HG03135 (cell line): ENCODE measurements at regions not wholly inside any gene's neighbourhood (a gene's known extent, or its start where the extent isn't known, plus 50 kb on each side); places are given as distances from the start of the nearest gene placed in this dataset.

Experiments used
- ATAC-seq: cut with Tn5 transposase; IDR thresholded peaks from one replicate; pipeline ENCODE4 v1.9.1; 2021; ENCODE audit warnings: mild to moderate bottlenecking, moderate library complexity; ENCODE audit not compliant: unreplicated experiment

GRCh38 chr14:56933446-56933845 lies 123.2 kb upstream of the OTX2 start:
- ATAC-seq, result no peak

DNA sequence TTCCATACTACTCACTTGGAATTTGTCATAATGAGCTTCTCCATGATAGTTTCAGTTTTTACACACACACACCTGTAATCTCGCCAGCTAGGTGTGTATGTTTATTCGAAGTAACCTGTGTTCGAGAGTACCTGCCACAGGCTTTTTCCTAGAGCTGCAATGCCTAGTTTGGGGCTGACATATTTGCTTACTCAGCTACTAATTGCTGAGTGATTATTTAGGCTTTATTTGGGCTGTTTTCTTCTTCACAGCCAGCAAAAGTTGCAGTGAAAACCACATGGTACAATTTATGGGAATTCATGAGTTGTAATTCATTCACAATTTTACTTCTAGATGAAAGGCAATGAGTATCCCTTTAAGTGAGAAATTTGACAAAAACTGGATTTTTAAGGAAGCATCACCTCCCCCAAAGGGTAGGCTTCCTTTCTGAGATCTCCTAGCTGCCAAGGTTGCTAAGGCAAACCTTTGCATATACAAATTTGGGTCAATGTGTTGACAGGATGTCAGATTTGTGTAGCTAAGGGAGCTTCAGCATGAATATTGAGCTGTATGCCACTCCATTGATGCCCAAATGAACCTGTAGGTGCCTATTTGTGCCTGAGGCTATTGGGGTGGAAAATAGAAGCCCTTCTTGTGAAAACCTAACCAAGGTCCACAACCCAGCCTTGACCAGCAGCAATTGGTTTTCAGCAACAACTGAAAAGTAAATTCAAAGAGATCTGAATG lies 108.7 kb upstream of the OTX2 start:
- ATAC-seq, result no peak

DNA sequence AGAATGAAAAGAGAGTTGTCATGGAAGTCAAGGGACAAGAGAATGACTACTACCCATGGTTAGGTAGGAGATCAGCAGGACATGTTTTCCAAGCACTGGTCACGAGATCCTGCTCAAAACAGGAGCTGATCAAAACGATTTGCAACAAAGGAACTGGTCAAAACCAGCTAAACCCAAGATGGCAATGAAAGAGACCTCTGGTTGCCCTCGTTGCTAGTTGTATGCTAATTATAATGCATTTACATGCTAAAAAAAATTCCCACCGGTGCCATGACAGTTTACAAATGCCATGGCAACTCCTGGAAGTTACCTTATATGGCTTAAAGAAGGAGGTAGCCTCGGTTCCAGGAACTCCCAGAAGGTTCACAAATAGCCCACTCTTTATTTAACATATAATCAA lies 95.0 kb upstream of the OTX2 start:
- no peak for ATAC-seq

DNA sequence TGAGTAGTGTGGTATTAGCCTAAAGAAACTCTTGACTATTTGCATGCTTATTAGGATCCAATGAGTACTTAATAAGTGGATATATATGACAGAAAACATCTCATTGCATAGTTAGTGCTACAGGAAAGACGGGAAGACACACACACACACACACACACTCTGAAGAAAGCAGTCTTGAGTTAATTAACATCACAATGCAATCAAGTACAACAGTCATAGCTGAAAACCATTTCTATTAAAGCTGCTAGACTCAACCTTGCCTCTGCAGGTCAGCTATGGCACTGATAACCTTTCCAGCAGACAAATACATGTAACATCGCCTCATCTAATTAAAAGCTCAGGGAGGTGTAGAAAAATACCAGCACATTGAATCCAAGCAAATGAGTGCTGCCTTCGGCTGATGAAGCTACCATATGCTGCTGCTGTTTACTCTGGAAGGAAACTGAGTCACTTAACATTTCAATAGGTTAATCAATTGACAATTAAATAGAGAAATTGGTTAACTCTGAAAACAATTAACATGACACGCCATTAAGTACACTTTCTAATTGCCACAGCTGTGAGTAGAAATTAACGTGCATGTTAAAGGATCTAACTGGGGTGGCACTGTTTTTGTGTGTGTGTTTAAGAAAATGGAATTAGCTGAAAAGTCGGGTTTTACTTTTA lies 93.2 kb upstream of the OTX2 start:
- ATAC-seq, result no peak

- no peak for ATAC-seq
These were observed 92.1 kb upstream of the OTX2 start for GRCh38 chr14:56902385-56902784.

DNA sequence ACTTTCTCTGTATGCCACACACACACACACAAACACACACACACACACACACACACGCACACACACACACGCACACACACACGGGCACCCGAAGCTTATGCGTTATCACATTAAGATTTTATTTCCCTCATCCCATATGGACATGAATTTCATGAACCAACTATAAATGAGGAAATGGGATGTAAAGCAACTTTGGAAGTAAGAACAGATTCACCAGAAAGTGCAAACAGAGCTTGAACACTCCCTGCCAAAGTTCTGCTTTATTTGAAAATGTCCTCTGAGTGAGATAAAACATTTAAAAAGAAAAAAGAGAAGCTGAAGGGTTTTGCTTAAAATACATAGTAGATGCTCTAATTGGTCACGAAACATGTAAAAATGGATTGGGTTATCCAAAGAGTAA lies 90.4 kb upstream of the OTX2 start:
- no peak for ATAC-seq

DNA sequence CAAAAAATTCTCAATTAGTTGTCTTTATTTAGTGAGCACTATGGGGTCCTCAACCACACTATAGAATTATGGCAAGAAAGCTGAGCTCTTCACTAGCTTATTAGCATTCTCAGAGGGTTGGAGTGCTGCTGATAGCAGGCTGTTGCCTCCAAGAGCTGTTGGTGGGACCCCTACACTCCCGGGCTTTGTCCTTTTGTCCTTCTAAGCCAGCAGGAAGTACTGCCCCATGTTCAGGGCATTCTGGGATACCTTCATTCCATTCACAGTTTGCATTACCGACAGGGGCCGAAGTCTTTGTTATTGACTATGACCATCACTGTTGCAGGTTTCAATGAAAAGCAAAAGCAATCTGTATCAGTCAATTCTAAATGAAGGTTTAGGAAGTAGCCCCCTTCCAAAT lies 89.5 kb upstream of the OTX2 start:
- ATAC-seq, result no peak

- no peak for ATAC-seq
These were observed 86.6 kb upstream of the OTX2 start for GRCh38 chr14:56896922-56897321.

- no peak for ATAC-seq
These were observed 86.0 kb upstream of the OTX2 start for GRCh38 chr14:56896231-56896630.

GRCh38 chr14:56895154-56895553 lies 84.9 kb upstream of the OTX2 start:
- no peak for ATAC-seq

GRCh38 chr14:56894591-56894991 lies 84.3 kb upstream of the OTX2 start:
- ATAC-seq, result no peak

- ATAC-seq, result no peak
These were observed 82.7 kb upstream of the OTX2 start for GRCh38 chr14:56892959-56893358.

DNA sequence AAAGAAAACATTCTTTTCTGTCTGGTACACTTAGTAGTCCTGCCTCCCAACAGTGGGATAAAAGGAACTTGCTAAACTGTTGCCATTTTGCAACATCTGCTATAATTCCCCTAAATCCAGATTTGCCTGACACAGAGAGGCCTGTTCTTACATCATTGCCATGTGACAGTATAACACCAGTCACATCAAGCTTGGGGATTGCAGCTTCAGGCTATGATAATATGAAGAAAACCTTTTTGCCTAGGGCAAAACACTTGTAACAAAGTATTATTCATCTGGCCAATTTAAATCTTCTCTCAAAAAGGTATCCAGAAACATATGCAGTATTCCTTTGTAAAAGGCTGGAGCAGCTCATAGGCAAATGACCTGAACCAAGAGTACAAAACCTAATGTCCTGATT lies 80.9 kb upstream of the OTX2 start:
- no peak for ATAC-seq

DNA sequence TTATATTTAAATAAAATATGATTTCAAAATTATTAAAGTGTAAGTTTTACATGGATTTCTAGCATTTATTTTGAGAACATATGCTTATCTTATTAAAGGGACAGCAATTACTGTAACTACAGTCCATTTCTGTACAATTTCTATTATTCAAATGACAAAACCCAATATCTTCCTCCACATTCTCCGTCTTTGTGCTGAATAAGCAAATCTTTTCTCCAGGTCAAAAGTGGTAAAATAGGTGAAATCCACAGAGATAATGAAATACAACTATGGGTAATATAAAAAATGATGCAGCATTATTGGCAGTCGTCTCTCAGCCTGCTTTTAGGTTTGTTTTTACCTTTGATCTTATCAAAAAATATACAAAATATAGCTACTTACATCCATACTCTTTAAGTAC lies 79.4 kb upstream of the OTX2 start:
- no peak for ATAC-seq

GRCh38 chr14:56888274-56888673 lies 78.0 kb upstream of the OTX2 start:
- ATAC-seq, result no peak

GRCh38 chr14:56887216-56887615 lies 76.9 kb upstream of the OTX2 start:
- no peak for ATAC-seq

- no peak for ATAC-seq
These were observed 76.3 kb upstream of the OTX2 start for GRCh38 chr14:56886471-56887062.

DNA sequence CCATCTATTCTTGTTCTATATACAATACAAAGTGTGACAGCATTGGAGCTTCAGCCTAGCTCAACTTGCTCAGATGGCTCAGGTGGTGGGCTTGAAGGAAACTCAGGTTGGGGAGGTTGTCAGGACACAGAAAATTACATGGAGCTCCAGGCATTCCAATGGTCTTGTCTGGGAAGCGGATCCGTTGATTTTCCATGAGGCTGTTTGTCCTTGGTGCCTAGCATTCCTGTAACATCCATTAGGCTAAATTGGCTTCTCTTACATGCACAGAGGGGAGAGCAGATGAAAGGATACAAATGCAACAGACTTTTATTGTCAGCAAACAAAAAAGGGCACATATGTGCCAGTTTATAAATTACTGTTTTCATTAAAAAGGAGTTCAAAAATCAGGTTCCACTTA lies 75.5 kb upstream of the OTX2 start:
- ATAC-seq, result no peak

- ATAC-seq, result no peak
These were observed 74.3 kb upstream of the OTX2 start for GRCh38 chr14:56884617-56885016.

- ATAC-seq, result no peak
These were observed 70.9 kb upstream of the OTX2 start for GRCh38 chr14:56881181-56881580.

- ATAC-seq, result no peak
These were observed 68.5 kb upstream of the OTX2 start for GRCh38 chr14:56878766-56879165.

DNA sequence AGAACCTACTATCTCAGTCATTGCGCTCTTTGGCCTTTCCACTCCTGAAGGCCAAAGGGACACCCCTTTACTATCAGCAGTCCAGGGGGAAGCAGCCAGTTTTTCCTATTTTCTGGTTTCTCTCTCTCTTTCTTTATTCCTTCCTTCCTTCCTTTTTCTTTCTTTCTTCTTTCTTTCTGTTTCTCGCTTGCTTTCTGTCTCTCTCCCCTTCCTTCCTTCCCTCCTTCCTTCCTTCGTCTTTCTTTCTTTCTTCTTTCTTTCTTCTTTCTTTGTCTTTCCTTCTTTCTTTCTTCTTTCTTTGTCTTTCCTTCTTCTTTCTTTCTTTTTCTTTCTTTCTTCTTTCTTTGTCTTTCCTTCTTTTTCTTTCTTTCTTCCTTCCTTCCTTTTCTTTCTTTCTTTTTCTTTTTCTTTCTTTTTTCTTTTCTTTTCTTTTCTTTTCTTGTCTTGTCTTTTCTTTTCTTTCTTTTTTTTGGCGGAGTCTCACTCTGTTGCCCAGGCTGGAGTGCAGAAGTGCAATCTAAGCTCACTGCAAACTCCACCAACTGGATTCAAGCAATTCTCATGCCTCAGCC lies 64.9 kb upstream of the OTX2 start:
- ATAC-seq, result no peak
